ENCODE measurements at regions not wholly inside any gene's neighbourhood (a gene's known extent, or its start where the extent isn't known, plus 50 kb on each side); places are given as distances from the start of the nearest gene placed in this dataset.

- no peak for TF ChIP-seq FOS (IDR thresholded peaks at IDR 0.05; ENCODE audit: borderline replicate concordance, extremely low read depth, insufficient read length)
- TF ChIP-seq YY1 (IDR thresholded peaks at IDR 0.05; ENCODE audit: low read depth, low read length), result no peak
- TF ChIP-seq, protein P1, sequence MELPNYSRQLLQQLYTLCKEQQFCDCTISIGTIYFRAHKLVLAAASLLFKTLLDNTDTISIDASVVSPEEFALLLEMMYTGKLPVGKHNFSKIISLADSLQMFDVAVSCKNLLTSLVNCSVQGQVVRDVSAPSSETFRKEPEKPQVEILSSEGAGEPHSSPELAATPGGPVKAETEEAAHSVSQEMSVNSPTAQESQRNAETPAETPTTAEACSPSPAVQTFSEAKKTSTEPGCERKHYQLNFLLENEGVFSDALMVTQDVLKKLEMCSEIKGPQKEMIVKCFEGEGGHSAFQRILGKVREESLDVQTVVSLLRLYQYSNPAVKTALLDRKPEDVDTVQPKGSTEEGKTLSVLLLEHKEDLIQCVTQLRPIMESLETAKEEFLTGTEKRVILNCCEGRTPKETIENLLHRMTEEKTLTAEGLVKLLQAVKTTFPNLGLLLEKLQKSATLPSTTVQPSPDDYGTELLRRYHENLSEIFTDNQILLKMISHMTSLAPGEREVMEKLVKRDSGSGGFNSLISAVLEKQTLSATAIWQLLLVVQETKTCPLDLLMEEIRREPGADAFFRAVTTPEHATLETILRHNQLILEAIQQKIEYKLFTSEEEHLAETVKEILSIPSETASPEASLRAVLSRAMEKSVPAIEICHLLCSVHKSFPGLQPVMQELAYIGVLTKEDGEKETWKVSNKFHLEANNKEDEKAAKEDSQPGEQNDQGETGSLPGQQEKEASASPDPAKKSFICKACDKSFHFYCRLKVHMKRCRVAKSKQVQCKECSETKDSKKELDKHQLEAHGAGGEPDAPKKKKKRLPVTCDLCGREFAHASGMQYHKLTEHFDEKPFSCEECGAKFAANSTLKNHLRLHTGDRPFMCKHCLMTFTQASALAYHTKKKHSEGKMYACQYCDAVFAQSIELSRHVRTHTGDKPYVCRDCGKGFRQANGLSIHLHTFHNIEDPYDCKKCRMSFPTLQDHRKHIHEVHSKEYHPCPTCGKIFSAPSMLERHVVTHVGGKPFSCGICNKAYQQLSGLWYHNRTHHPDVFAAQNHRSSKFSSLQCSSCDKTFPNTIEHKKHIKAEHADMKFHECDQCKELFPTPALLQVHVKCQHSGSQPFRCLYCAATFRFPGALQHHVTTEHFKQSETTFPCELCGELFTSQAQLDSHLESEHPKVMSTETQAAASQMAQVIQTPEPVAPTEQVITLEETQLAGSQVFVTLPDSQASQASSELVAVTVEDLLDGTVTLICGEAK (IDR thresholded peaks at IDR 0.05; ENCODE audit: borderline replicate concordance), result no peak
Observed at GRCh38 chr12:34289431-34290380, 267.4 kb downstream of the ALG10 start.
